ENCODE measurements at regions not wholly inside any gene's neighbourhood (a gene's known extent, or its start where the extent isn't known, plus 50 kb on each side); places are given as distances from the start of the nearest gene placed in this dataset.
"Not testable (repeated sequence)": the region's sequence is repeated elsewhere in the genome, so short reads cannot be mapped to it uniquely, and the experiment has no call there.

- DNase-seq (ENCODE audit: low spot score in 2 of 2) (no peak), ATAC-seq (replicated peaks; ENCODE audit: extremely low read depth, poor library complexity, severe bottlenecking) (no peak)
- Mint-ChIP-seq H3K27ac (ENCODE audit: low read depth) (no peak overlapping the region), H3K9me3 (peaks cover 10% of the 10 kb centered on the region), H3K4me1 (no peaks in the 10 kb centered on the region), H3K4me3 (no peak overlapping the region), H3K27me3 (no peaks in the 10 kb centered on the region), H3K36me3 (ENCODE audit: insufficient read depth) (no peaks in the 10 kb centered on the region)
Measured at GRCh38 chr3:81339040-81339845, 422.2 kb downstream of the GBE1 start.

GRCh38 chr3:81336470-81336869 lies 425.0 kb downstream of the GBE1 start:
- H3K36me3 Mint-ChIP-seq (ENCODE audit: insufficient read depth) = no peaks in the 10 kb centered on the region
- DNase-seq (ENCODE audit: low spot score in 2 of 2) (no peak), ATAC-seq (replicated peaks; ENCODE audit: extremely low read depth, poor library complexity, severe bottlenecking) (no peak)
- no peak overlapping the region for H3K27ac Mint-ChIP-seq (ENCODE audit: low read depth)
- H3K27me3 Mint-ChIP-seq = no peaks in the 10 kb centered on the region
- no peak overlapping the region for H3K4me3 Mint-ChIP-seq
- no peaks in the 10 kb centered on the region for H3K4me1 Mint-ChIP-seq
- peaks cover 17% of the 10 kb centered on the region for H3K9me3 Mint-ChIP-seq

GRCh38 chr3:81329835-81330234 lies 431.6 kb downstream of the GBE1 start:
- not testable (repeated sequence) for H3K36me3 Mint-ChIP-seq (ENCODE audit: insufficient read depth); H3K4me1 Mint-ChIP-seq; DNase-seq (ENCODE audit: low spot score in 2 of 2); ATAC-seq (replicated peaks; ENCODE audit: extremely low read depth, poor library complexity, severe bottlenecking); H3K27ac Mint-ChIP-seq (ENCODE audit: low read depth); H3K27me3 Mint-ChIP-seq; H3K4me3 Mint-ChIP-seq
- peaks cover 25% of the 10 kb centered on the region for H3K9me3 Mint-ChIP-seq

- Mint-ChIP-seq H3K4me3 (no peak overlapping the region), H3K27ac (ENCODE audit: low read depth) (no peak overlapping the region), H3K9me3 (peaks cover 24% of the 10 kb centered on the region), H3K4me1 (no peaks in the 10 kb centered on the region), H3K36me3 (ENCODE audit: insufficient read depth) (peaks cover 2% of the 10 kb centered on the region), H3K27me3 (no peaks in the 10 kb centered on the region)
- no peak for ATAC-seq (replicated peaks; ENCODE audit: extremely low read depth, poor library complexity, severe bottlenecking)
- DNase-seq (ENCODE audit: low spot score in 2 of 2) = no peak
Measured at GRCh38 chr3:81326245-81326644, 435.2 kb downstream of the GBE1 start.

- DNase-seq (ENCODE audit: low spot score in 2 of 2) (no peak), ATAC-seq (replicated peaks; ENCODE audit: extremely low read depth, poor library complexity, severe bottlenecking) (no peak)
- H3K4me3 Mint-ChIP-seq = no peak overlapping the region
- H3K4me1 Mint-ChIP-seq = no peaks in the 10 kb centered on the region
- H3K27ac Mint-ChIP-seq (ENCODE audit: low read depth) = no peak overlapping the region
- H3K27me3 Mint-ChIP-seq = no peaks in the 10 kb centered on the region
- H3K36me3 Mint-ChIP-seq (ENCODE audit: insufficient read depth) = no peaks in the 10 kb centered on the region
- H3K9me3 Mint-ChIP-seq = peaks cover 15% of the 10 kb centered on the region
Measured at GRCh38 chr3:81320862-81321261, 440.6 kb downstream of the GBE1 start.

- Mint-ChIP-seq H3K27ac (ENCODE audit: low read depth) (no peak overlapping the region), H3K9me3 (peaks cover 10% of the 10 kb centered on the region), H3K27me3 (no peaks in the 10 kb centered on the region), H3K36me3 (ENCODE audit: insufficient read depth) (no peaks in the 10 kb centered on the region), H3K4me3 (no peak overlapping the region), H3K4me1 (no peaks in the 10 kb centered on the region)
- DNase-seq (ENCODE audit: low spot score in 2 of 2) = no peak
- ATAC-seq (replicated peaks; ENCODE audit: extremely low read depth, poor library complexity, severe bottlenecking) = no peak
Measured at GRCh38 chr3:81315030-81315429, 446.4 kb downstream of the GBE1 start.

- Mint-ChIP-seq H3K27me3 (no peaks in the 10 kb centered on the region), H3K4me3 (no peak overlapping the region), H3K9me3 (peaks cover 4% of the 10 kb centered on the region), H3K4me1 (no peaks in the 10 kb centered on the region), H3K36me3 (ENCODE audit: insufficient read depth) (no peaks in the 10 kb centered on the region), H3K27ac (ENCODE audit: low read depth) (no peak overlapping the region)
- ATAC-seq (replicated peaks; ENCODE audit: extremely low read depth, poor library complexity, severe bottlenecking) (no peak), DNase-seq (ENCODE audit: low spot score in 2 of 2) (no peak)
Measured at GRCh38 chr3:81311321-81311720, 450.1 kb downstream of the GBE1 start.

- Mint-ChIP-seq H3K36me3 (ENCODE audit: insufficient read depth) (no peaks in the 10 kb centered on the region), H3K9me3 (no peaks in the 10 kb centered on the region), H3K27me3 (no peaks in the 10 kb centered on the region), H3K27ac (ENCODE audit: low read depth) (no peak overlapping the region), H3K4me3 (no peak overlapping the region), H3K4me1 (no peaks in the 10 kb centered on the region)
- DNase-seq (ENCODE audit: low spot score in 2 of 2) = no peak
- ATAC-seq (replicated peaks; ENCODE audit: extremely low read depth, poor library complexity, severe bottlenecking) = no peak
Measured at GRCh38 chr3:81308306-81308705, 453.1 kb downstream of the GBE1 start.

GRCh38 chr3:81307221-81307620 lies 454.2 kb downstream of the GBE1 start:
- no peaks in the 10 kb centered on the region for H3K4me1 Mint-ChIP-seq

GRCh38 chr3:81303321-81303720 lies 458.1 kb downstream of the GBE1 start:
- Mint-ChIP-seq H3K4me3 (no peak overlapping the region), H3K27ac (ENCODE audit: low read depth) (no peak overlapping the region), H3K4me1 (no peaks in the 10 kb centered on the region), H3K27me3 (no peaks in the 10 kb centered on the region), H3K36me3 (ENCODE audit: insufficient read depth) (no peaks in the 10 kb centered on the region), H3K9me3 (peaks cover 11% of the 10 kb centered on the region)
- no peak for DNase-seq (ENCODE audit: low spot score in 2 of 2)
- no peak for ATAC-seq (replicated peaks; ENCODE audit: extremely low read depth, poor library complexity, severe bottlenecking)

More at GRCh38 chr3:81307221-81307620, 454.2 kb downstream of the GBE1 start:
- H3K27me3 Mint-ChIP-seq = no peaks in the 10 kb centered on the region
- DNase-seq (ENCODE audit: low spot score in 2 of 2) (no peak), ATAC-seq (replicated peaks; ENCODE audit: extremely low read depth, poor library complexity, severe bottlenecking) (no peak)
- H3K4me3 Mint-ChIP-seq = no peak overlapping the region
- no peaks in the 10 kb centered on the region for H3K9me3 Mint-ChIP-seq
- no peak overlapping the region for H3K27ac Mint-ChIP-seq (ENCODE audit: low read depth)
- H3K36me3 Mint-ChIP-seq (ENCODE audit: insufficient read depth) = no peaks in the 10 kb centered on the region

- H3K27me3 Mint-ChIP-seq = no peaks in the 10 kb centered on the region
- H3K9me3 Mint-ChIP-seq = peaks cover 17% of the 10 kb centered on the region
- no peak for DNase-seq (ENCODE audit: low spot score in 2 of 2)
- H3K4me1 Mint-ChIP-seq = no peaks in the 10 kb centered on the region
- ATAC-seq (replicated peaks; ENCODE audit: extremely low read depth, poor library complexity, severe bottlenecking) = no peak
- H3K27ac Mint-ChIP-seq (ENCODE audit: low read depth) = no peak overlapping the region
- no peak overlapping the region for H3K4me3 Mint-ChIP-seq
- no peaks in the 10 kb centered on the region for H3K36me3 Mint-ChIP-seq (ENCODE audit: insufficient read depth)
Measured at GRCh38 chr3:81302045-81302444, 459.4 kb downstream of the GBE1 start.

GRCh38 chr3:81301230-81301629 lies 460.2 kb downstream of the GBE1 start:
- H3K9me3 Mint-ChIP-seq = peaks cover 21% of the 10 kb centered on the region
- H3K4me3 Mint-ChIP-seq = no peak overlapping the region
- H3K27ac Mint-ChIP-seq (ENCODE audit: low read depth) = no peak overlapping the region
- no peaks in the 10 kb centered on the region for H3K4me1 Mint-ChIP-seq
- no peaks in the 10 kb centered on the region for H3K27me3 Mint-ChIP-seq
- no peak for DNase-seq (ENCODE audit: low spot score in 2 of 2)
- no peak for ATAC-seq (replicated peaks; ENCODE audit: extremely low read depth, poor library complexity, severe bottlenecking)
- H3K36me3 Mint-ChIP-seq (ENCODE audit: insufficient read depth) = no peaks in the 10 kb centered on the region

GRCh38 chr3:81300324-81300927 lies 461.0 kb downstream of the GBE1 start:
- DNase-seq (ENCODE audit: low spot score in 2 of 2) (no peak), ATAC-seq (replicated peaks; ENCODE audit: extremely low read depth, poor library complexity, severe bottlenecking) (no peak)
- H3K36me3 Mint-ChIP-seq (ENCODE audit: insufficient read depth) = no peaks in the 10 kb centered on the region
- peaks cover 24% of the 10 kb centered on the region for H3K9me3 Mint-ChIP-seq
- no peak overlapping the region for H3K4me3 Mint-ChIP-seq
- no peak overlapping the region for H3K27ac Mint-ChIP-seq (ENCODE audit: low read depth)
- no peaks in the 10 kb centered on the region for H3K4me1 Mint-ChIP-seq
- H3K27me3 Mint-ChIP-seq = no peaks in the 10 kb centered on the region

Measured in central memory CD8-positive, alpha-beta T cell (primary cell).